EH (cell line): ENCODE measurements at regions not wholly inside any gene's neighbourhood (a gene's known extent, or its start where the extent isn't known, plus 50 kb on each side); places are given as distances from the start of the nearest gene placed in this dataset.
"Not testable (repeated sequence)": the region's sequence is repeated elsewhere in the genome, so short reads cannot be mapped to it uniquely, and the experiment has no call there.

Source experiments
- DNase-seq: peaks from one replicate; pipeline ENCODE4 v3.0.0-alpha.2; 2015; ENCODE audit warnings: low read depth

DNA sequence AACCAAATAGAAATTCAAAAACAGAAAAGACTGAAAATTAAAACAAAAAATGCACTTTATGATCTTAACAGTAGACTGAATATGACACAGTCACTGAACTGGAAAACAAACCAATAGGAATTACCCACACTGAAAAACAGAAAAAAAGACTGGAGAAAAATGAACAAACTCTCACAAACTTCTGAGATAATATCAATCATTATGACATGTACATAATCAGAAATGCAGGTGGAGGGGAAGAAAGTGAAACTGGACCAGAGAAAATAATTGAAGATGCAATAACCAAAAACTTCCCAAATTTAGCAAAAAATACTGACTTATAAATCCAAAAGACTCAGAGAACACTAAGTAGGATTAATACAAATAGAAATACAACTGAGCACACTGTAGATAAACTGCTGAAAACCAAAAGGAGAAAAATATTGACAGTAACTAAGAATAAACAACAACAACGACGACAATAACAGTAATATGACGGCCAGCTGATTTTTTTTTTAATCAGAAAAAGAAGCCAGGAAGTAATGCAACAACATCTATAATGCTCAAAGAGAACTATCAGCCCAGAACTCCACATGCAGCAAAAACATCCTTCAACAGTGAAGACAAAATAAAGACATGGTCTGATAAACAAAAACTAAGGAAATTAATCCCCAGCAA is 108.1 kb downstream of the ZFAND4 start:
- no peak for DNase-seq

DNA sequence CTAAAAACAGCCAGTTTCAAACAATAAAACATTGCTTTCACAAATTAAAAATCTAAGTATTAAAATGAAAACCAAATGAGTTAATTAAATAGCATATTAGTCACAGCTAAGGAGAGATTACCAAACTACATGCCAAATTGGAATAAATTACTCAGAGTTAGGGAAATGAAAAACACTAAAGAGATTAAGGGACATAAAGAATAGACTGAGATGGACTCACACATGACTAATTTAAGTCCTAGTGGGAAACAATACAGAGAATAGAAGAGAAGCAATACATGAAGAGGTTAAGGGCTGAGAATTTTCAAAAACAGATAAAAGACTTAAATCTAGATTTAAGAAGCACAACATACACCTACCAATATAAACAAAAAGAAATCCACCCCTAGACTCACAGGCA is 110.6 kb downstream of the ZFAND4 start:
- no peak for DNase-seq

DNA sequence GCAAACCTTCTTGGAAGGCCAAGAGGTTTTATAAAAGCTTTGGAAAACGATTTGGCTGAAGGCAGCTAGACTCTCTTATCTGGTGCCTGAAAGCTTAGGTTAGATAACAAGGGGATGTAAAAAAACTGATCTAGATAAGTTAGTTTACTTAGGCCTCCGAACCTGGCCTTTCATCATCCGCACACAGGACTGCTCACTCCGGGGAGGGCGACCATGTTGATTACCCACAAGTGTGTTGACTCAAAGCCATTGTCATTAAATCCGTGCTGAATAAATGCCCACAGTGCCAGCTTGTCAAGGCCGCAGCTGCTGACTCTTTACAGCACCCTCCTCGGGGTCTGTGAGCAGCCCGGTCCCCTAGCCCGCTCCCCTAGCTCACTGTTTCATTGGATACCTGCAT is 112.3 kb downstream of the ZFAND4 start:
- no peak for DNase-seq

DNA sequence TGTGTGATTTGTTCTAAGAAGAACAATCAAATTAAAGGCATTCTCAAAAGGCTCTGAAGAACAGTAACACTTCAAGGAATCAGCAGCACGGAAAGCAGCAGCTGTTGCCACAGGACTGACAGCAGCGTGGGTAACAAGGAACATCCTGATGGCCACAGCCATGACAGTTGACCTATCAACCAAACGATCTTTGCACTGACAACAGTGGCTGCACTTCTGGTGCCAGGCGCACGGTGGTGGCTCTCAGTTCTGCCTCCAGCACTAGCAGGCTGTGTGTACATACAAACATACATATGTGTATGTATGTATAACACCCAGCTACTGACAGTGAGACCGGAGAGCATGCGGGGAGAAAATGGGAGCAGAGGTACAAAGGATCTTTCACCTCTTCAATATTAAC is 114.1 kb downstream of the ZFAND4 start:
- DNase-seq, result no peak

DNA sequence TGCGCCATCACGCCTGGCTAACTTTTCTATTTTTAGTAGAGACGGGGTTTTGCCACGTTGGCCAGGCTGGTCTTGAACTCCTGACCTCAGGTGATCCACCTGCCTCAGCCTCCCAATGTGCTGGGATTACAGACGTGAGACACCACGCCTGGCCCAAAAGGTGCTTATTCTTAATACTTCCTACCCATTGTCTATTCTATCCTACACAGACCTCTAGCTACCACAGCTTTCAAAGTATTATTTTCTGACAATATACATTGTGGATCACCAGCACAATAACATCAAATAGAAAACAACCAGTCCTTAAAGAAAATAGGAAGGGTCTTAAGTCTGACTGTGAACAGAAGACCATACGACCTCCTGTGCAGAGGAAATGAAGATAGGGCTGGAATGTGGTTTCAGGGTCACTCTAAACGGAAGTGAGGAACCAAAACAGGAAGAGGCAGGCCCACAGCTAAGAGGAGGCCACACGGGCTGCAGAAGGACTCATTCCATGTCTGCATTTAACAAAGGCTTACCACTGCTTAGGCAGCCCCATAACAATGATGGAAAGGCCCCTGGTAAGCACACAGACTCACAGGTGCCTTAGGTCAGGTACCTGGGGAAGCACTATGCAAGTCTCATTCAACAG is 115.2 kb downstream of the ZFAND4 start:
- DNase-seq, result no peak

DNA sequence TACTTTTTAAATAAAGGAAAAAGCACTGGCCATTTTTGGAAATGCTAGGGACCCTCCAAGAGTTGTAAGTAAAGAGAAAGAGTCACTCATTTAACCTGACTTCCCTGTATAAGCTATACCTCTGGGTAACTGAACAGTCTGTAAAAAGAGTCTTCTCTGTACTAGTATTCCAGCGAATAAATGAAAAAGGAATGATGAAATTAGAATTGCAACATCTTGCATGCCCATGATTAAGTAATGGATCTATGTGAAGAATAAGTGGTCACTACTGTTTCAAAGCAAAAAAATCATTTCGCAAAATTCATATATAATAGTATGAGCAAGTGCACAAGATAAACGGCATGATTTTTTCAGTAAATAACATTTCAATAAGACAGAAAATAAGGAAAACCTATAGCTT is 116.8 kb downstream of the ZFAND4 start:
- DNase-seq, result no peak

DNA sequence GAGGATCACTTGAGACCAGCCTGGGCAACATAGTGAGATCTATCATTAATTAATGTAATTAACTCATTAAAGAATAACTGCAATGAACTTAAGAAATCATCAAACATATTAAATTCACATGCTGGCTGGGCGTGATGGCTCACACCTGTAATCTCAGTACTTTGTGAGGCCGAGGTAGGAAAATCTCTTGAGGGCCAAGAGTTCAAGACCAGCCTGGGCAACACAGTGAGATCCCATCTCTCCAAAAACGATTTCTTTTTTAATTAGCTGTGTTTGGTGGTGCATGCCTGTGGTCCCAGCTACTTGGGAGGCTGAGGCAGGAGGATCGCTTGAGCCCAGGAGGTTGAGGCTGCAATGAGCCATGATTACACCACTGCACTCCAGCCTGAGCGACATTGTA is 117.2 kb downstream of the ZFAND4 start:
- DNase-seq, result not testable (repeated sequence)

DNA sequence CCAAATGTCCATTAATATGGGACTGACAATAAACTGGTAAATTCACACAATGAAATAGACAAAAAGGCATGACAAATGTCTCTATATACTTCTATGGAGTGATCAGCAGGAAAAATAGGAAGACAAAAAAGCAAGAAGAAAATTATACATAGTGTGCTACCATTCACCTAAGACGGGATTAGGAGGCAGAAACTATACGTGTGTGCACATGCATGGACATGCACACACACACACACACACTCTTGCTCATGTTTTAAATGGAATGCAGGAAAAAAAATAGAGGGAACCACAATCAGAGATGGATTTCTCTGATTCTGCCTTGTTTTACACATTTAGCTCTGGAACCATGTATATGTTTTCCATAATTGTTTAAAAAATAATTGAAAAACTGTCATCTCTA is 119.0 kb downstream of the ZFAND4 start:
- no peak for DNase-seq

DNA sequence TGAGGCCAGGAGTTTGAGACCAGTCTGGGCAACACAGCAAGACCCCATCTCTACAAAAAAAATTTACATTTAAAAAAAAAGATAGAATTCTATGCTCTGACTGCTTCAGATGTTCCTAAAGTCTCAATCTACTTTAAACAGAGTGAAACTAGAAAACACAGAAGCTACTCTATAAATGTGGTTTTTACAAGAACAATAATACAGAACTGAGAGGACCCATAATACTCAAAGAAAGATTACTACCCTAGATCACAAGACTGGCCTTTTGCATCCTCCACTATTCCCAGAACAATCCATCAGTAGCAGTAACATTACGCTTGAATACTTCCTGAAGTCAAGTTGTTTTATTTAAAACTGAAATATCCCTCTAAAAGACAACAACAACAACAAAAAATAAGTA is 119.4 kb downstream of the ZFAND4 start:
- no peak for DNase-seq

DNA sequence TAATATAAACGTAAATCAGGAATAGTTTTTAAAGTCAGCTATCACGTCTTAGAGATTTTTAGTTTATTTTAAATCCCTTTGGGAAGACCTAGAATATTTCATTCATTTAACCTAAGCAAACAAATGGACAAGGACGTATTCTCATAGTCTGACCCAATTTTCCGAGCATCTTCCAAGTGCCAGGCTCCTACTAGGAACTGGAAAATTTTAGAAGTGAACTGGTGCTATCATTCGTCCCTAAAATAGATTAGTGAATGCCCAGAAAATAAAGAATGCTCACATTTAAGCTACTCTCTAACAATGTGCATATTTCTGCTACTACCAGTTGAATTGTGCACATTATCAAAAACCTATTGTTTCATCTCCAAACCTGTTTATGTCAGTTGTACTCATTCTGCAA is 120.1 kb downstream of the ZFAND4 start:
- no peak for DNase-seq

DNA sequence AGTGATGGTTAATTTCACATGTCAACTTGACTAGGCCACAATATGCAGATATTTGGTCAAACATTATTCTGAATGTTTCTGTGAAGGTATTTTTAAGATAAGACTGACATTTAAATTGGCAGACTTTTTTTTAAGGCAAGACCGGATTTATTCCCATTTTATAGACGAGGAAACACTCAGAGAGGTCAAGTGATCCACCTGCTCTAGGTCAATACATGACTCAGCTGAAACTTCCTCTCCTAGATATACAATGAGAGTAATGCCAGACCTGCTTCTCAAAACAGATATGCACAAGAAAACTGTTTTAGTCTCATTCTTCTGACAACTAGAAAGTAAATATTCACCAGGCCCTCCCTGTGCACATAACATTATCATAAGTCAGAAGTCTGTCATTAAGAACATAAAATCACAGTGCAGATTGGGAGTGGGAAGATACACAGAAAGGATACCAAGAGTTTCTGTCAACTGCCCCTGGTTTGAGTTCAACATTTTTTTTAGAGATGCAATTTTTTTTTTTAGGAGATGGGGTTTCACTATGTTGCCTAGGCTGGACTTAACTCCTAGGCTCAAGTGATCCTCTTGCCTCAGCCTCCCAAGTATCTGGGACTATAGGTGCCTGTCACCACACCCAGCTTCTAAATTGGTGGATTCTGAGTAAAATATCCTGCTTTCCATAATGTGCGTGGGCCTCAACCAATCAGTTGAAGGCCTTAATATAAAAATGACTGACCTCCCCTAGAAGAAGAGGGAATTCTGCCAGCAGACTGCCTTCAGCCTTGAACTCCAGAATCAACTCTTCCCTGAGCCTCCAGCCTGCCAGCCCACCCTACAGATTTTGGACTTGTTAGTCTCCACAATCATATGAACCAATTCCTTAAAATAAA is 121.4 kb downstream of the ZFAND4 start:
- DNase-seq, result no peak

DNA sequence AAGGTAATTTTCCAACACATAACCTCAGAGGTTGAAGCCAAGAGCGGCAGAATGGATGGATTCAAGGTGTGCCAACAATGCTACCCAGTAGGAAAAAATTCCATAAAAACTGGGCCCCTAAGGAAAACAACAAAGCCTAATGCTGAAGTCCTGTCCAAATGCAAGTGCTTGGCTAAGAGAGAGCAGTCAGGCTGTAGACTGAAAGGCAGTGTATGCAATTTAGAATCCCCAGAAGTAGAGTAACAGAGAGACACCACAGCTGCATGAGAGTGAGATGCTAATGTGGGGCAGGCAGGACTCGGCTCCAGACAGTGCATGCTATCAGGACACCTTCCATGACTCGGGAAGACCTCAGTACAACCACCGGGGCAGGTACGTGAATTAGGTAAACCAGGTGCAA is 124.5 kb downstream of the ZFAND4 start:
- no peak for DNase-seq

DNA sequence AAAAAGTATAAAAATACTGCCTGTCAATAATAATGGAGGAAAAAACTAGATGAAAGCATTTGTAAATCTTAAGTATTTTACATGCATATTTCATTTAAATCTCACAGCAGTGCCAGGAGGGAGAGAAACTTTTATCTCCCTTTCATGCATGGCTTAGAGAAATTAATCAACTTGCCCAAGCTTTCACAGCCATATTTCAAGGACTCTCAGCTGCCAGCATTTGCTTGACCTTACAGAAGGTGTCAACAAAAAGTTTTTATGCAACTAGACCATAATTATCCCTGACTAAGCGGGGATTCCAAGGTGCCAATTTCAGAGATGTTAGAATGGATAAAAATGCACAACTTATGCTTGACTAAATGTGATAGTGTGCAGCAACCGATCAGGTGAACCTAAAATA is 125.4 kb downstream of the ZFAND4 start:
- no peak for DNase-seq

DNA sequence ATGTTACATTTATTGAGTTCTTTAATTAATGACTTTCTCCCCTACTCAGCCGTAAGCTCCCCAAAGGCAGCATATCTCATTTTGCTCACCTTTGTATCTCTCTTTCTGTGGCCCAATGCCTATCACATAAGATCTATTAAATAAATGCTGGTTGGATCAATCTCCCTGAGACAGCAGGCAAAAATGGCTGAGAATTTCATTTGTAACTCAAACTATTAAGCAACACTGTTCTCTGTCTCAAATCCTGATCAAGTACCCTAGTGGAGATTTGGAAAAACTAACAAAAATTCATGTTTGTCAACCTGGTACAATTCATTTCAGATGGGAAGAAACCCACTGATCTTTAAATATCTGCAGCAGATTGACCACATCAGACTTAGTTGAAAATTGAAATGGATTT is 127.4 kb downstream of the ZFAND4 start:
- DNase-seq, result no peak

DNA sequence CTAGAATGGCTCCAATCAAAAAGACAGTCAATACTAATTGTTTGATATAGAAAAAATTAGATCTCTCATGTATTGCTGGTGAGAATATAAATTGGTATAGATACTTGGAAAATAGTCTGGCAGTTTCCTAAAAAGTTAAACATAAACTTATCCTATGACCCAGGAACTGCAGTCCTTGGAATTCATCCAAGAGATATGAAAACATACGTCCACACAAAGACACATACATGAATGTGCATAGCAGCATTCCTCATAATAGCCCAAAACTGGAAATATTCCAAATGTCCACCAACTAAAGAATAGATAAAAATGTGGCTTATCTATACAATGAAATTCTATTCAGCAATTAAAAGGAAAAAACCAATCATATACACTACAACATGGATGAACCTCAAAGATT is 128.4 kb downstream of the ZFAND4 start:
- DNase-seq, result no peak

DNA sequence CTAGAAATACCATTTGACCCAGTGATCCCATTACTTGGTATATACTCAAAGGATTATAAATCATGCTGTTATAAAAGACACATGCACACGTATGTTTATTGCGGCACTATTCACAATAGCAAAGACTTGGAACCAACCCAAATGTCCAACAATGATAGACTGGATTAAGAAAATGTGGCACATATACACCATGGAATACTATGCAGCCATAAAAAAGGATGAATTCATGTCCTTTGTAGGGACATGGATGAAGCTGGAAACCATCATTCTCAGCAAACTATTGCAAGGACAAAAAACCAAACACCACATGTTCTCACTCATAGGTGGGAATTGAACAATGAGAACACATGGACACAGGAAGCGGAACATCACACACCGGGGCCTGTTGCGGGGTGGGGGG is 131.5 kb downstream of the ZFAND4 start:
- not testable (repeated sequence) for DNase-seq

DNA sequence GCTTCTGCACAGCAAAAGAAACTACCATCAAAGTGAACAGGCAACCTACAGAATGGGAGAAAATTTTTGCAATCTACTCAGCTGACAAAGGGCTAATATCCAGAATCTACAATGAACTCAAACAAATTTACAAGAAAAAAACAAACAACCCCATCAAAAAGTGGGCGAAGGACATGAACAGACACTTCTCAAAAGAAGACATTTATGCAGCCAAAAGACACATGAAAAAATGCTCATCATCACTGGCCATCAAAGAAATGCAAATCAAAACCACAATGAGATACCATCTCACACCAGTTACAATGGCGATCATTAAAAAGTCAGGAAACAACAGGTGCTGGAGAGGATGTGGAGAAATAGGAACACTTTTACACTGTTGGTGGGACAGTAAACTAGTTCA is 132.0 kb downstream of the ZFAND4 start:
- not testable (repeated sequence) for DNase-seq

DNA sequence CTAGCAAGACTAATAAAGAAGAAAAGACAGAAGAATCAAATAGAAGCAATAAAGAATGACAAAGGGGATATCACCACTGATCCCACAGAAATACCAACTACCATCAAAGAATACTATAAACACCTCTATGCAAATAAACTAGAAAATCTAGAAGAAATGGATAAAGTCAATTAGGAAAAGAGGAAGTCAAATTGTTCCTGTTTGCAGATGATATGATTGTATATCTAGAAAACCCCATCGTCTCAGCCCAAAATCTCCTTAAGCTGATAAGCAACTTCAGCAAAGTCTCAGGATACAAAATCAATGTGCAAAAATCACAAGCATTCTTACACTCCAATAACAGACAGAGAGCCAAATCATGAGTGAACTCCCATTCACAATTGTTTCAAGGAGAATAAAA is 133.0 kb downstream of the ZFAND4 start:
- not testable (repeated sequence) for DNase-seq

DNA sequence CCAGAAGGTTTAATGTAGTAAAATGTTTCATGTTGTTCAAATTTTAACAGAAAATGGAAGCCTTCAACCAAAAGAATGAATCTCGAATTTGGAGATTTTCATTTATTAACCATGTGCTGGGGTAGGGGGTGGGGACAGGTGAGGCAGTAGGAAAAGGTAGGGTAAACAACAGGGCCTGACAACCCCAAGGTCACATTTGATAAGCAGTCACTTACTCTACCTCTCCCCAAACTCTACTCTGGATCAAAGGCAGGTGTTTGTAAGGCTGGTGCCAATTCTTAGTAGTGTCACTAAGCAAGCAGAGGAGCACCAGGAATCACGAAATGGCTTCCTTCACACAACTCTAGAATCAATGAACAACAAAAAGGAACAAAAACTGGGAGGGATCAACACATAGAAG is 138.0 kb downstream of the ZFAND4 start:
- DNase-seq, result no peak

DNA sequence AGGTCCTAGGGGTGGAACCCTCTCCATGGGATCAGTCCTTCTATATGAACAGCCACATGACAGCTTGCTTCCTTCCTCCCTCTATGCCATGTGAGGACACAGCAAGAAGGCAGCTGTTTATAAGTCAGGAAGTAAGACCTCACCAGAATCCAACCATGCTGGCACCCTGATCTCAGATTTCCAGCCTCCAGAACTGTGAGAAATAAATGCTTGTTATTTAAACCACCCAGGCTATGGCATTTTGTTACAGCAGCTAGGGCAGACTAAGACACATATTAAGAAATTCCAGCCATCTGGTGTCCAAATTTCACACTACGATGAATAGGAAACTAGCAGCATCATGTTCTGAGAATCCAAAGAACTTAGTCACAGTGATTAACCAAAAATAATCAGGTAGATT is 140.1 kb downstream of the ZFAND4 start:
- DNase-seq, result peak; percentile 1

DNA sequence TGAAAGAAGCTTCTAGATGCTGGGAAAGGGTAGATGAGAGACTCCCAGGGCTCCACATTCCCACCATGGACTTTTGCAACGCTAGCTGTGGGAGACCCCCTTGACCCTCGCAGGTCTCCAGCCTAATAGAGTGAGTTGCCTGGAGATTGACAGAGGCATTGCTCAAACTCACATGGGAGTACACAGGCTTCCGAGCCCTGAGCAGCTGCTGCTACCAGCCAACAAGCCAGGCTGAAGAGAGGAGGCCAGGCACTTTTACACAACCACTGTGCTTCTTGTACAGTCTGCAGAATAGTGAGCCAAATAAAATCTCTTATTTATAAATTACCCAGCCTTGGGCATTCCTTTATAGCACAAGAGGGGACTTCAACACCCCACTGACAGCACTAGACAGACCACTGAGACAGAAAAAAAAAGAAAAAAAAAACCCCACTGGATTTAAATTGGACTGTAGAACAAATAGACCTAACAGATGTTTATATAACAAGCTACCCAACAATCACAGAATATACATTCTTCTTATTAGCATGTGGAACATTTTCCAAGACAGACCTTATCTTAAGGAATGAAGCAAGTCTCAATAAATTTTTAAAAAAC is 146.2 kb downstream of the ZFAND4 start:
- no peak for DNase-seq

DNA sequence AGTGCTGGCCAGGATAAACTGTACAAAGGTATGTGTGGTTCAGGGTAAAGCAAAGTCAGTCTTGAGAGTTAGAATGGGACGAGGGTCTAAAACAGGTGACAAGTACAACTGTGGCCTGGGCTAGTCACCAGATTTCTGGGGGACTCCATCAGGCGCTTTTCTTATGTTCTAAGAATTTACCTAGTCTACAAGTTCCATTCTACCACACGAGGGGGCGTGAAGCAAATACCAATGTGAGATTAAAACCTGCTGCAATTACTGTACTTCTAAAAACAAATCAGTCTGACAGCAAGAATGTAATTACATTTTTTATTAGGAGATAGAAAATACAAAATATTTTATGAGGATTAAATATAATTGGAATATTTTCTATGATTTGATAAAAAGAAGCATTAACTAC is 146.5 kb downstream of the ALOX5 start:
- no peak for DNase-seq

DNA sequence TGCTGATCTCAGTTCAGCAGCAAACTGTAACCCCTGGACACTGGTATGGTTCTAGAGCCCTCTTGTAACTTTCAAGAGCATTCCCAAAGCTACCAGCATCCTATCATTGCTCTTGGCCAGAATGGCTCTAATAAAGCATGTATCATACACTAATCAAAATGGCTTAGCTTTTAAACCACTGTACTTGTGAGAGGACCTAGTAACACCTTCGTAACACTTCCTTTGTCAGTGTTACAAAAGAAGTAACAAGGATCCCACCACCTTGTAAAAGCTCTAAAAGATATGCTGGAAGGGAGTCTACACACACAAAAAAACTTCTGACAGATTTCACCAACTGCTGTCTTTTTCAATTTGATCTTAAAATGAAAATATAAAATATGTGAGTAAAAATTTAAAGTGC is 144.7 kb downstream of the ALOX5 start:
- no peak for DNase-seq
